K562 (cell line): ENCODE measurements at regions not wholly inside any gene's neighbourhood (a gene's known extent, or its start where the extent isn't known, plus 50 kb on each side); places are given as distances from the start of the nearest gene placed in this dataset.

Experiments
- ARID1B ChIP-seq: fragments of 450-650 bp; IDR thresholded peaks from 2 replicates; pipeline ENCODE4 v1.6.1; 2016; ENCODE audit warnings: antibody characterized with exemption, mild to moderate bottlenecking, inconsistent platforms
- ARNT ChIP-seq, 2 experiments: fragments of 450-650 bp; IDR thresholded peaks; 2 replicates each; pipeline ENCODE4 v1.6.1; 2016; ENCODE audit warnings: mild to moderate bottlenecking in 1 of 2
- ATF7 ChIP-seq: fragments of 450-650 bp; IDR thresholded peaks from 2 replicates; pipeline ENCODE4 v1.7.1; 2014; ENCODE audit warnings: mild to moderate bottlenecking, moderate library complexity
- BMI1 ChIP-seq: fragments of 150-350 bp; IDR thresholded peaks from 2 replicates; pipeline ENCODE4 v1.6.1; 2014; ENCODE audit warnings: low read length
- CXXC5 ChIP-seq: fragments of 250-450 bp; sonication (Bioruptor Pico); IDR thresholded peaks from 2 replicates; pipeline ENCODE4 v1.8.0; 2022; ENCODE audit warnings: inconsistent platforms, mild to moderate bottlenecking, moderate library complexity
- E2F1 ChIP-seq: sonication (generic); formaldehyde crosslinking; IDR thresholded peaks from 2 replicates; pipeline ENCODE4 v1.8.1; 2023; ENCODE audit warnings: mild to moderate bottlenecking, missing genetic modification reagents, moderate library complexity
- E4F1 ChIP-seq: fragments of 250-450 bp; sonication (Bioruptor Pico); IDR thresholded peaks from 2 replicates; pipeline ENCODE4 v1.5.0; 2021; ENCODE audit warnings: mild to moderate bottlenecking, borderline replicate concordance
- ETV6 ChIP-seq, 3 experiments: fragments of 150-350 bp in 1 of 3; sonication (generic) in 1 of 3; formaldehyde crosslinking in 1 of 3; IDR thresholded peaks; 2 replicates each; pipeline versions ENCODE4 v1.6.1 to v1.8.0; 2014 to 2022; ENCODE audit warnings: borderline replicate concordance in 2 of 3, low read depth in 2 of 3, antibody characterized with exemption in 1 of 3, low read length in 1 of 3, mild to moderate bottlenecking in 1 of 3, missing genetic modification reagents in 1 of 3
- HCFC1 ChIP-seq: IDR thresholded peaks from 2 replicates; pipeline ENCODE4 v1.6.1; 2012; ENCODE audit warnings: low read depth, low read length, improper control_type of control experiment
- HIVEP1 ChIP-seq: fragments of 250-450 bp; sonication (Bioruptor Pico); IDR thresholded peaks from 2 replicates; pipeline ENCODE4 v1.4.0; 2020; ENCODE audit warnings: mild to moderate bottlenecking
- KDM1A ChIP-seq, 2 experiments: fragments of 450-650 bp; IDR thresholded peaks; 2 replicates each; pipeline ENCODE4 v1.6.1; 2016; ENCODE audit warnings: mild to moderate bottlenecking in 2 of 2
- MTA1 ChIP-seq: fragments of 450-650 bp; IDR thresholded peaks from 2 replicates; pipeline ENCODE4 v1.6.1; 2017; ENCODE audit warnings: borderline replicate concordance
- MTA2 ChIP-seq: fragments of 450-650 bp; IDR thresholded peaks from 2 replicates; pipeline ENCODE4 v1.6.1; 2016; ENCODE audit warnings: low read depth
- NFE2 ChIP-seq: IDR thresholded peaks from 2 replicates; pipeline ENCODE4 v1.6.1; 2014; ENCODE audit warnings: antibody characterized with exemption, low read depth
- NFIX ChIP-seq: fragments of 250-450 bp; sonication (Bioruptor Pico); IDR thresholded peaks from 2 replicates; pipeline ENCODE4 v1.4.0; 2020; ENCODE audit warnings: low read depth, mild to moderate bottlenecking, moderate library complexity
- SIN3A ChIP-seq, 2 experiments: fragments of 150-350 bp in 1 of 2; IDR thresholded peaks; 2 replicates each; pipeline ENCODE4 v1.6.1; 2011 to 2016; ENCODE audit warnings: borderline replicate concordance in 2 of 2, low read depth in 2 of 2, low read length in 2 of 2, mild to moderate bottlenecking in 2 of 2, moderate library complexity in 2 of 2; ENCODE audit not compliant: control insufficient read depth in 1 of 2
- SMARCA5 ChIP-seq: fragments of 450-650 bp; IDR thresholded peaks from 2 replicates; pipeline ENCODE4 v1.6.1; 2016
- SMARCE1 ChIP-seq: fragments of 450-650 bp; IDR thresholded peaks from 2 replicates; pipeline ENCODE4 v1.7.1; 2016; ENCODE audit warnings: mild to moderate bottlenecking
- TAF15 ChIP-seq: fragments of 200-400 bp; formaldehyde crosslinking; IDR thresholded peaks from 2 replicates; pipeline ENCODE4 v1.6.1; 2017; ENCODE audit warnings: mild to moderate bottlenecking, low read depth, low read length, moderate library complexity
- TRIM24 ChIP-seq, 2 experiments: fragments of 450-650 bp; IDR thresholded peaks; 2 replicates each; pipeline ENCODE4 v1.6.1; 2016
- TSHZ1 ChIP-seq: fragments of 250-450 bp; sonication (Bioruptor Pico); IDR thresholded peaks from 2 replicates; pipeline ENCODE4 v1.4.0; 2020; ENCODE audit warnings: mild to moderate bottlenecking, moderate library complexity
- XRCC3 ChIP-seq: fragments of 450-650 bp; IDR thresholded peaks from 2 replicates; pipeline ENCODE4 v1.6.1; 2017; ENCODE audit warnings: mild to moderate bottlenecking, moderate library complexity
- ZFX ChIP-seq: sonication (generic); formaldehyde crosslinking; IDR thresholded peaks from 2 replicates; pipeline ENCODE4 v1.8.0; 2022; ENCODE audit warnings: mild to moderate bottlenecking, missing genetic modification reagents, moderate library complexity
- ZNF212 ChIP-seq: fragments of 450-650 bp; formaldehyde crosslinking; IDR thresholded peaks from 2 replicates; pipeline ENCODE4 v1.4.0; 2020; ENCODE audit warnings: mild to moderate bottlenecking
- ZNF347 ChIP-seq: fragments of 450-650 bp; formaldehyde crosslinking; IDR thresholded peaks from 2 replicates; pipeline ENCODE4 v1.4.0; 2020; ENCODE audit warnings: low read depth, mild to moderate bottlenecking, moderate library complexity
- ZNF778 ChIP-seq: fragments of 450-650 bp; formaldehyde crosslinking; IDR thresholded peaks from 2 replicates; pipeline ENCODE4 v1.4.0; 2020; ENCODE audit warnings: mild to moderate bottlenecking, moderate library complexity

GRCh38 chr2:208638059-208638458 is 231.5 kb downstream of the PTH2R start (continued):
- TF ChIP-seq E2F1 (CRISPR knock-in tag) (no peak), SMARCA5 (no peak), ZNF212 (CRISPR knock-in tag) (no peak), MTA1 (peak; percentile 56; the same call in 1 of the 2 replicates), ZFX (CRISPR knock-in tag) (no peak), ATF7 (0 out of 2 replicates have a peak, but pooled peaks have one; percentile 34), XRCC3 (no peak), SIN3A (IDR thresholded peaks at IDR 0.05; ENCODE audit: borderline replicate concordance in 2 of 2, control insufficient read depth in 1 of 2, low read depth in 2 of 2, low read length in 2 of 2) (no peak), MTA2 (peak; percentile 32; the same call in 1 of the 2 replicates), TAF15 (no peak), ETV6 (IDR thresholded peaks at IDR 0.05; ENCODE audit: borderline replicate concordance in 1 of 2, low read depth in 2 of 2, low read length in 1 of 2) (no peak), ETV6 (CRISPR knock-in tag; IDR thresholded peaks at IDR 0.05; ENCODE audit: borderline replicate concordance) (no peak), KDM1A (IDR thresholded peaks at IDR 0.05) (peak; percentile 92 to 93), SMARCE1 (peak; percentile 90), E4F1 (no peak), CXXC5 (CRISPR knock-in tag) (no peak), ZNF778 (CRISPR knock-in tag) (no peak), ARNT (IDR thresholded peaks at IDR 0.05) (peak in 1 of 2 experiments; percentile 26; a peak in 1 of 4 replicates), ARID1B (peak; percentile 86), HIVEP1 (CRISPR knock-in tag) (no peak), BMI1 (no peak), HCFC1 (no peak), NFIX (CRISPR knock-in tag) (no peak), TRIM24 (IDR thresholded peaks at IDR 0.05) (peak; percentile 29 to 66; a peak in 1 of 4 replicates), ZNF347 (no peak), TSHZ1 (CRISPR knock-in tag) (no peak), NFE2 (peak; percentile 48)
